ENCODE measurements at regions not wholly inside any gene's neighbourhood (a gene's known extent, or its start where the extent isn't known, plus 50 kb on each side); places are given as distances from the start of the nearest gene placed in this dataset.

DNA sequence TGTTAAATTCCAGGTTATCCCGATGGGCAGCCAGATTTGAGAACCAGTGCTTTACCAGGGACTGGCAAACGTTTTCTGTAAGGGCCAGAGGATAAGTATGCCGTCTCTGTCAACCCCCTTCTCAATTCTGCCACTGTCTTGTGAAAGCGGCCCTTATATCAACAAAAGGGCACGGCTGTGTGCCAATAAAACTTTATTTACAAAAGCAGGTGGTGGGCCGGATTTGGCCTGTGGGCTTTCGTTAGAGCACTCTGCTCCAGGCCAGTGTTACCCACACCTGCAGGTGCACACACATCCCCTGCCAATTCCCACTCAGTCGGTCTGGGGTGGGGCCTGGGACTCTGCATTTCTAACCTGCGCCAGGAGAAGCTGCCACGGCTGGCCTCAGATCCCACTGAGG, 111.2 kb downstream of the RFLNA start:
- DNase-seq, result no peak

DNA sequence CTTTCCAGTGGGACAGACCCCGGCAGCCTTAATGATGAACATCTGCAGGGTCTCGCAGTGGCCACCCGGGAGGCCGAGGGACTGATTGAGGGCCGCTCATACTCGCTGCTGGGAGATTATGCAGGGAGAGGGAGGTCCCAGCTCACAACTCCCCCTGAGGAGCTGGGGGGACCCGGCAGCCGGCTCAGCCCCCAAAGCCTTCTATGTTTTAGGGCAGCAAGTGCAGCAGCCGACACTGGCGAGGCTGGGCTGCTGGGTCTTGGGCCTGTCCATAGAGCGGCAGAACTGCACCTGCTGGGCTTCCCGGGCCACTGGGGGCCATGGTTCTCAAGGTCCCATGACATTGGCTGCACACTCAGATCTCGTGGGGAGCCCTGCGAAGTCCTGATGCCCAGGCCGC, 110.7 kb downstream of the RFLNA start:
- DNase-seq, result no peak

DNA sequence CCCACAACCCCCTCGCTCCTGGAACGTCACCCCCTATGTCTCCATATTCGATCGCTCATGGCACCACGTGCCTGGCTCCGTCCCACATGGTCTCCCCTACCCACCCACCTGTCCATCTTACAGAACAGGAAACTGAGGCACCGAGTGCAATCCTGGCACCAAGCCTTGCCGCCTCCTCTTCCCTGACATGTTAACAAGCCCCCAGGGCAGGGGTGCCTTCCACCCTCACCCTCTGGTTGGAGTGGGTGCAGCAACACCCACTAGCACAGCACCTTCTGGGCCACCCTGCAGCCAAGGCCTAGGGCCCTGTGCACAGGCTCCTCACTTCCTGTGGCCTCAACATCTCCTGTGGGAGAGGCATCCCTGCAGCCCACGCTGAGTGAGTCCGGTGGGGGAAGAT, 110.3 kb downstream of the RFLNA start:
- DNase-seq, result no peak

DNA sequence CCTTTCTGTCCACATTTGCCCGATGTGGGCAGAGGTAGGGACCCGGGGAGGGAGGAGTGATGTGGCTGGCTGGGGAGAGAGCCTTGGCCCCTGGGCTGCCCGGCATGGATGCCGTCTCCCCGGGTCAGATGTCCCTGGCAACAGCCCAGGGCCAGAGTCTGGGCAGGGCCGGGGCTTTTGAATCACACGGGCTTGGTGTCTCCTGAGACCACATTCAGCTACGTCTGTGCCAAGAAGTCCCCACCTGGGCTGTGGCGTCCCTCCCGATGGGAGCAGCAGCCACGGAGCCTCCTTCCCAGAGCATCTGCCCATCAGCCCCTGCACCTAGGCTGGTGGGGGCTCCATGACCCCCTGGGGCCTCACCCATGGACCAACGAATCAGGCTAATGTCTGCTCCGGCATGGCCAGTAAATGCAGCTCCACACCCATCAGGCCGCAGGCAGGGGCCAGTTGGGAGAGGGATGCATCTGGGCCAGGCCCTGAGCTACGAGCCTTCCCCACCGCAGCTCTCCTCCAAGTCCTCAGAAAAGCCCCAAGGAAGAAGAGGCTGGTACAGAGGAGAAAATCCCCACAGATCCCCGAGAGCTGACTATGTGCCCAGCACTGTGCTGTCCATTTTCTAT, 109.4 kb downstream of the RFLNA start:
- DNase-seq, result no peak

DNA sequence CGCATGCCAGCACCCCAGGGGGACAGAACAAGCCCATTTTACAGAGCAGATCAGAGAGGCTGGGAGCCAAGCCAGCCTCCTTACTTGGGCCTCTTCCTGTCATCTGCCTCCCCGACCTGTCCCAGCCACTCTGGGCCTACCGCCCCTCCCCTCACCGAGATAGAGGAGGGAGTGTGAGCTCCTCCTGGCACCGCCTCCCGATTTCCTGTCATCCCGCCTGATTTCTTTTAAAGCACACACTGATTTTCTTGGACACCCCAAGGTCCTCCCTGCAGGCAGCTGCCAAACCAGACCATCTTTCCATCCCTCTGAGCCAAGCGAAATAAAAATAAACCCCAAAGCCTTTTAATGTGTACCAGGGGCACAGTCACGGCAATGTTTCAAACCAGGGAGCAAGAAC, 108.4 kb downstream of the RFLNA start:
- no peak for DNase-seq

DNA sequence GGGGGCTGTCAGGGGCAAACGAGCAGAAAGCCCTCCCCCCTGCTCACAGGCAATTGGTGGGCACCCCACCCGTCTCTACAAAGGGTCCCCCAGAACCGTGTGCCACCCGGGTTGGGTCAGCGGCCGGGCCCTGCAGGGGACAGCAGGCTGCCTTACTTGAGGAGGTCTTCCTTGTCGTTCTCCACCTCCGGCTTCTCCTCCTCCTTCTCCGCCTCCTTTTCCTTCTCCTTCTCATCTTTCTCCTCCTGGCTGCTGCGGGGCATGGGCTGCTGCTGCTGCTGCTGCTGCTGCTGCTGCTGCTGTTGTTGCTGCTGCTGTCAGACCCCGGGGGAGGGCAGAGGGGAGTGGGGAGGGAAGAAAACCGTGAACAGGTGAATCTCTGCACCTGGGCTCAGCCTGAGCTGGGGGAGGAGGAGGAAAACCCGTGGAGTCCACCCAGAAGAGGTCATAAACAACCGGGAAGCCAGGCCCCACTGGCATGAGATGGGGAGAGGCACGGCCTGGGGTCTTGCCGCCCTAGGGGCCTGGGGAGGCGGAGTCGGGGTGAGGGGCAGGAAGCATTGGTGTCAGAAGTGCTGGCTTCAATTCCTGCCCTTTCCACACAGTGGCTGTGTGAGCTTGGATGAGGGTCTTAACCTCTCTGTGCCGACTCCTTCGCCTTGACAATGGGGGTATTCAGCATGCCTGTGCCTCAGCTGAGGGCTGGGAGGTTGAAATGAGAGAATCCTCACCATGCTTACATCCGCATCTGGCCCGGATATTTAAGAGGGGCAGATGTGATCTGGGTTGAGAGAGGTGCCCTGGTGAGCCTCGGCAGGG, 107.6 kb downstream of the RFLNA start:
- no peak for DNase-seq

DNA sequence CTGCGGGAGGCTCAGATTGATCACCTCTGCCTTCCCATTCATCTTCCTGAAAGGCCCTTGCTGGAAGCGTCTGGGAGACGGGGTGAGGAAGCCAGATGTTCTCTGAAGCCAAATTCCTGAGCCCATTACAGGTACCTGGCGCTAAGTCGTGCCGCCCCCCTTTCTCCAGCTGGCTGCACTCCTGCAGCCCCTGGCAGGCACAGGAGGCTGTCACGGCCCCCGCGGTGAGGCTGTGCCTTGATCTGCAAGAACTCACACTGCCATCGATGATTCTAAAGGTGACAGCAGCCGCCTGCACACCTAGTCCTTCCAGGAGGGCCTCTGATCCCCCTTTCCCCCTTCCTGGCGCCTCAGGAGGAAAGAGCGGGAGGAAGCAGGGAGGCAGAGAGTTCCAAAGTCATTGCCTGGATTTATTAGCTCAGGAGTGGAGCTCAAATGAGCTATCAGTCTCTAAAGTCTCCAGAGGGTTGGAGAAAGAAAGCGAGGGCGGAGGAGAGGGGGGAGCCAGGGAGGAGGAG, 106.9 kb downstream of the RFLNA start:
- DNase-seq, result no peak

DNA sequence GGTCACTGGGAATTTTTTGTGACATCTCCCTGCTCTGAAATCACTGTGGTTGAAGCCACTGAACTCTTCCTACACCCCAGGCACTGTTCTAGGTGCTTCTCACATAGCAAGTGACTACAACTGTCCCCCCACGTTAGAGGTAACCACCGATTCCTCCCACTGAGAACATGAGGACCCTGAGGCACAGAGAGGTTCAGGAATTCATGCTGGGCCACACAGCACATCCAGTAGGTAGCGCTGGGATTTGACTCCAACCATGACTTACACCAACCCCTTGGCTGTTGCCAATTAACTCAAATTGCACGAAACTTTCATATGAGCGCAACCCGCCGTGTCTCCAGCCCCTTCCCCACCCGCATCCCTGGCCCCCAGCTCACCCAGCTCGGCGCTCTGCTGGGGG, 105.2 kb downstream of the RFLNA start:
- DNase-seq, result no peak

DNA sequence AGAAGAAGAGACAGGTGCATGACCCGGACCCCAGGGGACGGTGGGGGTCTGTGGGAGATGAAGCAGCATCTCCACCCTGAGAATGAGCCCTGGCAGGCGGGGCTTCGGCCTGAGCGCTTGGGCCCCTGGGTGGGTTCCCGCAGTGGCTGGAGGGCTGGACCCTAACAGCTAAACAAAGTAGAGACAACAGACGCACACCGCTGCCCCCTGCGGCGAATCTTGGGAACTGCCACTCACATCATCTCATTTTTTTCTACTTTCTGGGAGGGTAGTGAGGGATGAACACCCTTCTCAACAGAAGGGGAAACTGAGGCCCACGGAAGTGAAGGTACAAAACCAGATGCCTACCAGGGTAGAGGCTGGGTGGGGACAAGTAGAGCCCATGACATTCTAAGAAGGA, 104.7 kb downstream of the RFLNA start:
- peak; percentile 76 for DNase-seq

DNA sequence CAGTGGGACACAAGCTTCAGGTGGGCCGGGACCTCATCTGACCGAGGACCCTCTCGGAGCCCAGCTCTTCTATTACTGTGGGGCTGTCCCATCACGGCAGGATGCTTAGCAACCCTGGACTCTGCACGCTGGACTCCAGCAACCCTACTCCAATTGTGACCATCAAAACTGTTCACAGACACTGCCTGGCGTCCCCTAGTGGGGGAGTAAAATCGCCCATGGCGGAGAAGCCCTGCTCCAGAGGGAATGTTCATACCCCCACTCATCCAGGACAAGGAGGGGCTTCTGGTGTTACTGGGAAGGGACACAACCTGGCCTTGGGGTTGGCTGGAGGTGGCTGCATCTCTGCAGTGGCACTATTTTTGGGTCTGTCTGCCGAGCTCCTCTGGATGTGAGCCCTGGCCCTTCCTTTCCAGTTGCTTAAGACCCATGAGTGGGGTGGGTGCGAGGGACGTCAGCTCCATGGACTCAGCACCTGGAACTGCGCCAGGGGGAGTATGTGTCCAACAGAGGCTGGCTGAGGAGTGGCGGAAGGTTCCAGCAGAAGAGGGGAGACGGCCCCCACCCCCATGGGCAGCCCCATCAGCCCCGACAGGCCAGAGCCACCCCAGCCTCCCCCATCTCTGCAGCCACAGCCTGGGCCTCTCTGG, 103.8 kb downstream of the RFLNA start:
- no peak for DNase-seq

DNA sequence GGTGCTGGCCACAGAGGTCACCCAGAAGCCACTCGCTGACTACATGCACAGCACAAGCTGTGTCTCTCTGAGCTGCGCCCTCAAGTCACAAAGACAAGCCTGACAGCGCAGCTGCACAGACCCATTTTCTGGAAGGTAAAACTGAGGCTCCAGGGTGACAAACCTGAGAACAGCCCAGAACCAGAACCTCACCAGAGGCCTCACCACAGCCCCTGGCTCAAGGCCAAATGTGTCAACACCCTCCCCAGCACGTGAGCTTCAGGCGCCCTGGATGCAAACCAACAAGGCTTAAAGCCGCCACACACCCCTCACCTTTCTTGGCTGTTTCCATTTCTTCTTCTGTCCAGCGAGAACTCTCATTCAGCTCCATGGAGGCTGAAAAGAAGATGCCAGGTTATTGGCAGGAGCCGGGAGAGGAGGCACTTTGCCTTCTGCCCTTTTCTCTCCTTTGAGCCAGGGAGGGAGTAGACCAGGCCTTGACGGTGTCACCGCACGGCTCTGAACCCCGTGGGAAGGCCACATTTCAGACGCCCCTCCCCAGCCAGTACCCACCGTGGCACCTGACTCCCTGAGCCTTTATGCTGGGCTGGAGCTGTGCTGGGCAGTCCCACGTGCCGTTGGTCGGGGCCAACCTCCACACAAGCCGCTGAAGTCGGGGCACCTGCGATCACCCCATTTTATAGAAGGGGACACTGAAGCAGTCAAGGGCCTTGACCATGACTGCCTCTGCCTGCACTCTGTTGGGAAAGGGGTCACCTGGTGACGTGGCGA, 103.1 kb downstream of the RFLNA start:
- no peak for DNase-seq

DNA sequence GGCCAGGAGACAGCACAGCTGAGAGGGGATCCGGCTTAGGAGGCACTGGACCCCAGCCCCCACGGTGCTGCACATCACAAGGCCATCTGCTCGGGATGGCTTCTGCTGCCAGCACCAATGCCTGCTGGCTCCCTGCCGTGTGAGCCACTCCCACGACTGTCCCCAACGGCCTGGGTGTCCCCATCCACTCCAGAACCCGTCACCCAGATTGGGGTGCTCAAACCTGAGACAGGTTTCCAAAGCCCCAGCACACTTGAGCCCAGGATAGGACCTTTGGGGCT, 102.4 kb downstream of the RFLNA start:
- DNase-seq, result no peak

DNA sequence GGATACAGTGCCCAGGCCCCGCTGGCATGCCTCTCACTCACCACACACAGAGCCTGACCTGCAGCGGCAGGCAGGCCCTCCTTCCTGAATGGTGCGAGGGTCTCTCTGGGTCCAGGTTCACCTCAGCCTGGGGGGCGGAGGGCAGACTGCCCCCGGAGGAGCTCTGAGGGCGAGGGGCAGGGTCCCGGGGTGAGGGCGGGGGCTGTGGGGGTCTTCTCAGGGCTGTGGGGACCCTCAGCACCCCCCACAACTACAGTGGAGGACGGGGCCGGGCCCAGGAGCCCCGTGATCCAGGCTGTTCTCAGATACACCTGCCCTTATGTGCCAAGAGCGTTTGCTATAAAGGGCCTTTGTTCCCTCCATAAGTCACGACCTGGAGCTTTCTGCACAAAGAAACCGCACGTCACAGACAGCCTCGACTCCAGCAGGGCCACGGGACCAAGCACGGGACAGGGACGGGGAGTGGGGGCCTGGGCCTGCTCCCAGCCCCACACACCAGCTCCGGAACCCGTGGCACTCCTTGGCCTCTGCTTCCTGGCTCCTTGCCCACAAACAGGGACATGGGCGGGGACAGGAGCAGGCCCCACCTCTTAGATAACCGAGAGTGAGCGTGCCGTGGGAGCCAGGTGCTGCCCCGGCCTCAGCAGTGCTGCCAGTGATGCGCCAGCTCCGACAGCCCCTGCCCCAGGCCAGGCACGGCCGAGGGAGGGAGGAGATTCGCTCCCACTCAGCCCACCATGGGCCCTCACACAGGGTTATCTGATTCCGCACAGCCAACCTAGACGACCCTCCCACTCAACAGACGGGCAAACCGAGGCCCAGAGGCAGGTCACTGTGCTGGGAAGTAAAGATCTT, 101.9 kb downstream of the RFLNA start:
- DNase-seq, result no peak

DNA sequence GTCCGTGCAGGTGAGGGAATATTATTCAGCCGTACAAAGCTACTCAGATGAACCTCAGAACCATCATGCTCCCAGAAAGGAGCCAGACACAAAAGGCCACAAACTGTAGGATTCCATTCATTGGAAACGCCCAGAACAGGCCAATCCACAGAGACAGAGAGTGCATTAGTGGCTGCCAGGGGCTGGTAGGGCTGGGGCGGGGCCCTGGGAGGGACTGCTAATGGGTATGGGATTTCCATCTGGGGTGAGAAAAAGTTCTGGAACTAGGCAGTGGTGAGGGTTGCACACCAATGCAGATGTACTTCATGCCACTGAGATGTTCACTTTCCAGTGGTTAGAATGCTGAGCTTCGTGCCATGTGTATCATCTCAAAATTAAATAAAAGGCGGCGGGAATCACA, 101.1 kb downstream of the RFLNA start:
- no peak for DNase-seq

DNA sequence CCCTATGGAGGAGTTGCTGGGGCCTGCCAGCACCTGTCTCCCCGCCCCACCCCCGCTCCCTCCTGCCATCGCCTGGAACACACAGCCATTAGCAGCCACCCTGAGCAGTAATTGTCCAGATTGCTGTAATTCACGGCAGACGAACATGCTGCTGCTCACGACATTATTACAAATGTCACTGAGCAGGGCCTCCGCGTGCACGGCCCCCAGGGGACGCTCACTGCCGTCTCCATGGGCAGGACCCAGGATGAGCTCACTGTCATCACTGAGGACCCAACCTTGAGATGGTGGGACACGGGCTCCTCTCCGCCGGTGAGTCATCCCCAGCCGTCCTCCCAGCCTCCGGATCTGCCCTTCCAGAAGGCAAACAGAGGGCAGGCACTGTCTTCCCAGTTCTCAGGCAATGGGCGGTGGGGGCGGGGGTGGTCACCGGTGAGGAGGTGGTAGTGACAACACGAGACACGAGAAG, 100.4 kb downstream of the RFLNA start:
- DNase-seq, result no peak

DNA sequence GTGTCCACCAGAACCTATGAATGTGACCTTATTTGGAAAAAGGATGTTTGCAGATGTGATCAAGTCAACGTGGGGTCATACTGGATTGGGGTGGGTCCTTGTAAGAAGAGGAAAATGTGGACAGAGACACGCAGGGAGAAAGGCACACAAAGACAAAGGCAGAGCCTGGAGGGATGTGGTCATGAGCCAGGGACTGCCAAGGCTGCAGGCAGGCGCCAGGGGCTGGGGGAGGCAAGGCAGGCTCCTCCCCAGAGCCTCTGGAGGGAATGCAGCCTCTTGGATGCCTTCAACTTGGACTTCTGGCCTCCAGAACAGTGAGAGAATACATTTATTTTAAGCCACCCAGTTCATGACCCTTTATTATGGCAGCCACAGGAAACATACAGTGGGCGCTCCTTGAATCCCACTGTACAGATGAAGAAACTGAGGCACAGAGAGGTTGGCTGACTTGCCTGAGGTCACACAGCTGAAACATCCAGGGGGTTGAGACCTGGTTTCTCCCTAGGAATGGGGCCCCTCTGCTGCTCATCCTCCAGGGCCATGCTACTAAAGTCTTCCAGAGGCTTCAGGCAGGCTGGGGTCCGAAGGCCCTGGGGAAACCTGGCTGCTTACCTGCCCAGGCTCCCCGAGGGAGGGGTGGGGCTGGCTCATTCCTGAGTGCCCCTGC, 99.7 kb downstream of the RFLNA start:
- no peak for DNase-seq

DNA sequence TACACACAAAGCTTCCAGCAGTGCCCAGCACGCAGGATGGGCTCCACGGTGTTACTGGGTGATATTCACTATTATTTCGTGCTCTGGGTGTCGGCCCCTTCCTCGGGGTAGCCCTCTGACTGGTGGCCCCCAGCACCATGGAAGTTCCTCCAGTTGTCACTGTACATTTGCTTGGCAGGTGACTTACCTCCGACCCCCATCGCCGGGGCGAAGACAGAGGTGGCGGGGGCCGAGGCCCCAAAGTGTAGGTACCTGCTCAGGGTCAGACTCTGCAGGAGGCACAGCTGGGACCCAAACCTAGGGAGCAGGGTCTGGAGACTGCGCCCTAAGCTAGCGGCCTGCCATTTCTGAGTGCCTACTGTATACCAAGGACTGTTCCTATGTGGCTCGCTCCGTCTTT, 98.9 kb downstream of the RFLNA start:
- no peak for DNase-seq

DNA sequence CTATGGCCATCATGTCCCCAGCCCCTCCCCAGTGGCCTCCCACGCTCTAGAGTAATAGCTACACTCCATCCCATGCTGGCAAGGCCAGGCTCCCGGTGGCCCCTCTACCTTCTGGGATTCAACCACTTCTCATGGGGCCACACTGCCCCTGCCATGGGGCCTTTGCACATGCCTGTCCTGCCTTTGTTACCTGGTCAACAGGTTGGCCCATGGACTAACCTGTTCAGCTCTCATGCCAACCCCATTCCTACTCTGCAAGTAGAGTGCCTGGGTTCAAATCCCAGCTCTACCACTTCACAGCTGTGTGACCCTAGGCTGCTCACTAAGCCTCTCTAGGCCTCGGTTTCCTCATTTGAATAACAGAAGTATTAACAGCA, 98.5 kb downstream of the RFLNA start:
- no peak for DNase-seq

DNA sequence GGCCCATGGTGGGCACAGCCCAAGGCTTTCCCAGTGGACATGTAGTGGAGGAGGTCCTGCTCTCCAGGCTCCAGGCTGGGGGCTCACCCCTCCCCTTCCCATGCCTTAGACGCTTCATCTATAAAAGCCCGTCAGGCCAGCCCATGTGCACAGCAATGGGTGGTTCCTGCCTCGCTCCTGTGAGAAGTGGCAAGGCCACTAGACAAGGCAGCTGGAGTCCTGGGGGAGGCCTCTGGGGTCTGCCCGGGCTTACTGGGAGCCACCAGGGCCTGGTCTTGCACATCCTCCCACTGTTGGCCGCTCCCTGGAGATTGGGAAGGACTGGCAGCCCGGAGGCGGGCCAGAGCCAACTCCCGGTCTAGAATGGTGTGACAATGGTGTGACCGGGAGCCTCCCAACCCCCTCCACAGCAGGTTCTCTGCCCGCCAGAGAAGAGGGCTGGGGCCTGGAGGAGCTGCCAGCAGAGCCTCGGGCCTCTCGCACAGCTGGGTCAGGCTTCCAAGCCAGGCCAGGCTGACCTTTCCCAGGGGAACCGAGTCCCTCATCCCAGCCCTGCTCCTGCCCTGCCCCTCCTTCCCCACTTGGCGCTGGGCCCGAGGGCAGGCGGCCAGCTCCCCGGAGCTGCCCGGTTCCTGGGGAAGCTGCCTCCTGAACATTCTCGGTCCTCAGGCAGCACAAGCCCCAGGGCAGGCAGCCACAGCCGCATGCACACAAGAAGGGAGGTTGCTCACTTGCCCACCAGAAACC, 97.9 kb downstream of the RFLNA start:
- no peak for DNase-seq

DNA sequence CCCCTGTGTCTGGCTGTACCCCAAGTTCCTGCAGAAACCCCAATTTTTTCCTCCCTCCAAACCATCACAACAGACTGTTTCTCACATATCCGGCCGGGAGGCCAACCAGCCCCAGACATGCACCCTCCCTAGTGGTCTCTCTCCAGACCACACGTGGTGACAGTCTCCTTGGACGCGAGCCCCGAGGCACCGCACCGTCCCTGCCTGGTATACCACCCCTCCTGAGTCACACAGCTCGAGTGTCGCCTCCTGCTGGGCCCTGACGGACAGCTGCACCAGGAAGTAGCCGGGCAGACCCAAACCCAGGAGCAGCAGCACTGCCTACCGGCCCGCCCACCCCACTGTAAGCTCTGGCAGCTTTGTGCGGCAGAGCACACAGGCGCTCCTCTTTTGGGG, 97.4 kb downstream of the RFLNA start:
- peak; percentile 97 for DNase-seq

All from 8988T (cell line).